ENCODE measurements at regions not wholly inside any gene's neighbourhood (a gene's known extent, or its start where the extent isn't known, plus 50 kb on each side); places are given as distances from the start of the nearest gene placed in this dataset.

DNA sequence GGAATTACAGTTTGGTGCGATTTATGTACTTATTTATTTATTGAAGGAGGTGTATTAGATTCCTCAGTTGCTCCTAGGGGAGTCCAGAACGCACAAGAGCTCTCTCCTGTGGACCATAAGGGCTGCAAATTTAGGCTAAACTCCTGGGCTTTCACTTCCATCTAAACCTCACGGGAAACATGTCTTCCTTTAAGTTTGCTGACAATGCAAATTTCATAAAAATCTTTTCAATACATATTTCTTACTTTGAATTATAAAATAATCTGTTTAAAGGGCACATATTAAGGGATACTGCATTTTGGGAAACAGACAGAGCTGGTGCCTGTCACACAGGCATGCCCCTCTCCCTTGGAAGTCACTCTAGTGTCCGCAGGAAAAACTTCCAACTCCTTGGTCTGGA lies 438.0 kb upstream of the CPEB2 start:
- no peak for DNase-seq (ENCODE audit: low spot score)

GRCh38 chr4:14566518-14566917 lies 435.8 kb upstream of the CPEB2 start:
- no peak for DNase-seq (ENCODE audit: low spot score)

- DNase-seq (ENCODE audit: low spot score): no peak
Observed at GRCh38 chr4:14568351-14568750, 433.9 kb upstream of the CPEB2 start.

GRCh38 chr4:14575289-14575688 lies 427.0 kb upstream of the CPEB2 start:
- no peak for DNase-seq (ENCODE audit: low spot score)

GRCh38 chr4:14575919-14576318 lies 426.4 kb upstream of the CPEB2 start:
- DNase-seq (ENCODE audit: low spot score): no peak

GRCh38 chr4:14580061-14580460 lies 422.2 kb upstream of the CPEB2 start:
- no peak for DNase-seq (ENCODE audit: low spot score)

DNA sequence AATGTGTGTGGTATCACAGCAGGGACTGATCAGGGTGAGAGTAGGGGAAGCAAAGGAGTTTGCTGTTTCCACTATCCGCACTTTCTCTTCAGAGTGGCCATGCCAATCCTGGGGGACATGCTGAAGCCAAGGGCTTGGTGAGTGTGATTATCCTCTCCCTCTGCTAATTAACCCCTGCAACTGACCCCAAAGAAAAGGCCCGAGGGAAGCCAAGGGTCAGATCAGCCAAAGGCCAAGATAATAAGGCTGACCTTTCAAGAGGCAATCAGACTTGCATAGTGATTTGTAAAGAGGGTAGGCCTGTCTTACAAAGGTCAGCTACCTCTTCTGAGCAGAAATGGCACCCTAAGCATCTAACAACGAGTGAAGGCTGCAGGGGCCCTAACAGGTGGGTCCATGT lies 420.5 kb upstream of the CPEB2 start:
- no peak for DNase-seq (ENCODE audit: low spot score)

GRCh38 chr4:14582677-14583076 lies 419.6 kb upstream of the CPEB2 start:
- DNase-seq (ENCODE audit: low spot score): no peak

DNA sequence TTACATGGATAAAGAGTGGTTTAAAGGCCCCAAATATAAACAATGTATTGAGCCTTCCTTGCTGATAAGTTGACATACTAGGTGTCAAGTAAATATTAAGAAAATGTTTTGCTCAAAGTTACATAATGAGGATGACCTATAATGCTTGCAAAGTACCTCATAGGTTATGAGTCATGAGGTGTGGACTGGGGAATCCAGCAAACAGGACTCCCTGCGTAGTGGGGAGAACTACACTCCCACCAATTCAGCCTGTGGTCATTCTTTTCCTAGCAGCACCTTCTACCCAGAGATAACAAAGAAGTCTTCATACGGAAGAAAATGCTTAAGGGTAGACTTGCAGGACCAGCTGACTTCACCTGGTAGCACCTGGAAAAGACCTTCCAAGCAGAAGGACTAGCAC lies 418.9 kb upstream of the CPEB2 start:
- no peak for DNase-seq (ENCODE audit: low spot score)

DNA sequence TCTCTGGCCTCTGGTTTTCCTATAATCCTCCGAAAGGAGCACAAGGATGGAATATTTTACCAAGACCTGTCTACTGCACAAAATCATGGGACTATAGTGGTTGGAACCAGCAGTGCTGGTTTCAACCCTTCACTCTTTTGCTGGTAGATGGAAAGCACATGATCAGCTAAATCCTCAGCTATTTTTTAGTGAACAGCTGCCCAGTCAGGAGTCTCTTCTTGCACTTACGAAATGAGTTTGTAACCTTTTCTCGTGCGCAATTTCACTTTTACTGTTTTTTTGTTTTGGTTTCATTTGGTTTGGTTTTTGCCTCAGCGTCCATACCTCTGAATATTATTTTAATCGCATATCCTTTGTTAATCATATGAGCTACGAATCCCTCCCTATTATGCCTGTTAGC lies 418.5 kb upstream of the CPEB2 start:
- DNase-seq (ENCODE audit: low spot score): no peak

GRCh38 chr4:14592950-14593349 lies 409.3 kb upstream of the CPEB2 start:
- no peak for DNase-seq (ENCODE audit: low spot score)

GRCh38 chr4:14596028-14596427 lies 406.3 kb upstream of the CPEB2 start:
- no peak for DNase-seq (ENCODE audit: low spot score)

GRCh38 chr4:14596437-14596836 lies 405.8 kb upstream of the CPEB2 start:
- DNase-seq (ENCODE audit: low spot score): no peak

- no peak for DNase-seq (ENCODE audit: low spot score)
Observed at GRCh38 chr4:14596904-14597303, 405.4 kb upstream of the CPEB2 start.

GRCh38 chr4:14602206-14602605 lies 400.1 kb upstream of the CPEB2 start:
- no peak for DNase-seq (ENCODE audit: low spot score)

GRCh38 chr4:14607001-14607400 lies 395.3 kb upstream of the CPEB2 start:
- DNase-seq (ENCODE audit: low spot score): no peak

DNA sequence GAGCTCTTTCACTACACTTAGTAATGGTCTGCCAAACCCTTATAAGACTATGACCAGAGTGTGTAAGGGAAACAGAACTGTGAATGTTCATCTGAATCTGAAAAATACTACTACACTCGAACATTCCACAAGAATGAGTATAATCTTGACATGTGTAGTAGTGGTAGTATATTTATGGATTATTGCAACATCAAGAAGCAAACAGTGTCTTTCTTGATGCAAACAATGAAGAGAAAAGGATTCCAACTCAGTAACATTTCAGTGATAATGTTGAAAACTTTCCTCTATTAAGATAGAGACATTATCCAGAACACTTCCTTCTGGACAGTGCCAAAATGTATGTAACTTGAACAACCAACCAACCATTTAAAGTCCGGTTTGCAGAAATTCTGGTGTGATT lies 394.7 kb upstream of the CPEB2 start:
- DNase-seq (ENCODE audit: low spot score): no peak

DNA sequence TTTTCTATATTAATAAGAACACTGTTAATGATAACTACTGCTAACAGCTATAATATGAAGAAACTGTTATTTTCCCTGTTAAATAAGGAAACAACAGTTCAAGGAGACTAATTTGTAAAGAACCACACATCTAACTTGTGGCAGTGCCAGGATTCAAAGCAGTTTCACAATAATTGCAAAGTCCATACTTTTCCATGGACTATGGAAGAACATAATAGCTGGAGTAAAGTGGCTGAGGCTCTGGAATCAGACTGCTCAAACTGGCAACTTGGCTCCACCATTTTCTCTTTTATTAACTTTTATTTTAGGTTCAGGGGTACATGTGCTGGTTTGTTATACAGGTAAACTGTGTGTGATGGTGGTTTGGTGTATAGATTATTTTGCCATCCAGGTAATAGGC lies 393.7 kb upstream of the CPEB2 start:
- DNase-seq (ENCODE audit: low spot score): no peak

GRCh38 chr4:14614840-14615239 lies 387.4 kb upstream of the CPEB2 start:
- DNase-seq (ENCODE audit: low spot score): no peak

- no peak for DNase-seq (ENCODE audit: low spot score)
Observed at GRCh38 chr4:14615671-14616070, 386.6 kb upstream of the CPEB2 start.

DNA sequence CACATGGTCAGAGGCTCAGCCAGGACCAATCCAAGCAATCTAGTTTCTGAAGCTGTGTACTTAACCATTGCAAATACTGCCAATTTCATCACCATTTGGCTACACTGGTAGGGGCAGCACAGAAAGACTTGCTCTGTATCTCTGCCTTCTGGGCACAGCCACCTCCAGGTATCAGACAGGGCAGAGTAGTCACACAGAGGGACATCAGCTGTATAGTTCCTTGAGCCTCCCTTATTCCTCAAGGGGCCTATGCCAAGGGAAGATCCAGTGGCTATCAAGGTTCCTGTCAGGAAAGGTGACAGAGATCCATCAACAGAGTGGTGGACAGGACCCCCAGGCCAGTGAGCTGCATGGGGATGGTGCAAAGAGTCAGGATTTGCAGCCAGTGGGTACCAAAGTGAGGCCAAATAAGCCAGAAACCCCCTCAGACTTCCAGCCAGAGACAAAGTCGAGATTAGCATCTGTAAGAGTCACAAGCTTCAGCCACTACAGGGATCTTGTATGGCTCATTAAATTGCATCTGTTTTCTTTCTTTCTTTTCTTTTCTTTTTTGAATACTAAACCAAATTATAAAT lies 381.6 kb upstream of the CPEB2 start:
- no peak for DNase-seq (ENCODE audit: low spot score)

DNA sequence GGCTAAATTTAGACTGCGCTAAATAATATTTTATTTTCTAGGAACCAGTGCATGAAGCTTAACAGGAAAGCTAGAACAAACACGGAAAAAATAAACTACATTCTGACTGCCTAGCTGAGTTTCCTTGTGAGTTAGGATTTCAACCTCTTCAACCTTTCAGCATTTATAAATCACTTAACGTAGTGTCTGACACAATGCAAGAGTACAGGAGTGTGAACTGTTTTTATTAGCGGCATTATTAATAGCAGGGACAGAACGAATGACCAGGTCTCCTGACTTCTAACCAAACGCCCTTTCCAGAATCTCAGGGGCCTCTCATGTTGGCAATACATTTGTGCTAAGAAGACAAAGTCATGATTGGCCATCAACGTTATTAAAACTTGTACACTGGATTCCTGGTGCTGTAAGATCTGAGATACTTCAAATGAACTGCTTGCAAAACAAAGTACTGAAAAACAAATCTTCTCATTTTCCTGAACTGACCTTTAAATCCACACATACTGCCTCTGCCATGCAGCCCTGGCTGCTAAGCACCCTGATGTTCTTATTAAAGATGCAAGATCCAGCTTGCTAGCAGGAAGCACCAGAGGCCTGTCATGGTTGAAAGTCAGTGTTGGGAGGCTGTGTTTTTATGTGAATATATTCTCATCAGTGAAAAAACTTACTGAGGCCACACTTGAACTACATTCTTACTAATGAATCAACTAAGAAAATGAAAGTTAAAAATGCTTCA lies 380.4 kb upstream of the CPEB2 start:
- no peak for DNase-seq (ENCODE audit: low spot score)

DNA sequence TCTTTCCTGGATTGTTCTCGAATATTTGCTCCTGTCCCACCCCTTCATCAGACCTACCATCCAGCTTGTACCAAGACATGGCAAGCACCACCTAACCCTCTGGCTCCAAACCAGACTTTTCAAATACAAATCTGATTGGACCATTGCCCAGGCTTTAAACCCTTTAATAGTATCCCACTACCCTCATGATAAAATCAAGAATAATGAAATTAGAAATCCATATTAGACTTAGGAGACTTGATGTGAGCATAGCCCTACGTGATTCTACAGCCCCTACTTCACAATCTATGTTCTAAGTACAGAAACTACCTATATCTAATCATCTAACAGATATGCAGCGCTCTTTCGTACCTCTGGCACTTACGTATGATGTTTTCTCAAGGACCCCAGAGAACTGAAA lies 375.2 kb upstream of the CPEB2 start:
- no peak for DNase-seq (ENCODE audit: low spot score)

GRCh38 chr4:14631806-14632440 lies 370.4 kb upstream of the CPEB2 start:
- no peak for DNase-seq (ENCODE audit: low spot score)
